Left ventricle myocardium superior (tissue), 1 donor: ENCODE measurements at regions not wholly inside any gene's neighbourhood (a gene's known extent, or its start where the extent isn't known, plus 50 kb on each side); places are given as distances from the start of the nearest gene placed in this dataset.
"Not testable (repeated sequence)": the region's sequence is repeated elsewhere in the genome, so short reads cannot be mapped to it uniquely, and the experiment has no call there.

ENCODE experiments used
- ATAC-seq: fragments of 200-7000 bp; cut with Tn5 transposase; one replicate; pipeline ENCODE4 v1.9.1; 2020; ENCODE audit warnings: mild to moderate bottlenecking, moderate library complexity
- DNase-seq: peaks from one replicate; pipeline ENCODE4 v3.0.0-alpha.2; 2020
- intact Hi-C: fragments of 100-400 bp; cut with micrococcal nuclease; formaldehyde crosslinking; loops from one replicate; pipeline ENCODE4 v1.11.0; 2022
- donor health status: DM: no; HTN: yes; CAD: no; lungs with severe emphysema.

GRCh38 chr3:177887475-177887874 lies 648.8 kb upstream of the KCNMB2 start:
- ATAC-seq: no peak
- intact Hi-C loops: no loop called here

GRCh38 chr3:177889161-177889560 lies 647.1 kb upstream of the KCNMB2 start:
- intact Hi-C loops: no loop called here

More at GRCh38 chr3:177887475-177887874, 648.8 kb upstream of the KCNMB2 start:
- no peak for DNase-seq

GRCh38 chr3:177889652-177890358 lies 646.4 kb upstream of the KCNMB2 start:
- ATAC-seq: no peak

More at GRCh38 chr3:177889161-177889560, 647.1 kb upstream of the KCNMB2 start:
- ATAC-seq: peak; percentile 57
- DNase-seq: no peak

GRCh38 chr3:177890359-177890683 lies 645.9 kb upstream of the KCNMB2 start:
- intact Hi-C loops: no loop called here
- ATAC-seq: no peak
- no peak for DNase-seq

More at GRCh38 chr3:177889652-177890358, 646.4 kb upstream of the KCNMB2 start:
- intact Hi-C loops: no loop called here
- DNase-seq: no peak

- DNase-seq, intact Hi-C loops, ATAC-seq: not testable (repeated sequence)
Measured at GRCh38 chr3:177891569-177891968, 644.7 kb upstream of the KCNMB2 start.

- no peak for DNase-seq
- intact Hi-C loops: no loop called here
- ATAC-seq: peak; percentile 47
Measured at GRCh38 chr3:177893331-177893730, 642.9 kb upstream of the KCNMB2 start.

GRCh38 chr3:177894081-177894728 lies 642.0 kb upstream of the KCNMB2 start:
- intact Hi-C loops: no loop called here
- DNase-seq (no peak), ATAC-seq (no peak)

GRCh38 chr3:177898185-177898584 lies 638.1 kb upstream of the KCNMB2 start:
- intact Hi-C loops: no loop called here
- no peak for ATAC-seq

GRCh38 chr3:177899275-177900067 lies 636.8 kb upstream of the KCNMB2 start:
- intact Hi-C loops: no loop called here
- no peak for DNase-seq

More at GRCh38 chr3:177898185-177898584, 638.1 kb upstream of the KCNMB2 start:
- no peak for DNase-seq

GRCh38 chr3:177902876-177903275 lies 633.4 kb upstream of the KCNMB2 start:
- intact Hi-C loops: no loop called here
- DNase-seq: no peak
- no peak for ATAC-seq

More at GRCh38 chr3:177899275-177900067, 636.8 kb upstream of the KCNMB2 start:
- ATAC-seq: no peak

- no peak for DNase-seq
- intact Hi-C loops: no loop called here
- ATAC-seq: no peak
Measured at GRCh38 chr3:177904621-177905020, 631.6 kb upstream of the KCNMB2 start.

GRCh38 chr3:177905173-177906125 lies 630.8 kb upstream of the KCNMB2 start:
- peak; percentile 71 for ATAC-seq
- intact Hi-C loops: no loop called here
- DNase-seq: no peak

- ATAC-seq (peak; percentile 92), DNase-seq (no peak)
- intact Hi-C loops: no loop called here
Measured at GRCh38 chr3:177906126-177906511, 630.1 kb upstream of the KCNMB2 start.

- intact Hi-C loops: no loop called here
- ATAC-seq: no peak
- DNase-seq: no peak
Measured at GRCh38 chr3:177906578-177907229, 629.5 kb upstream of the KCNMB2 start.

- ATAC-seq, intact Hi-C loops, DNase-seq: not testable (repeated sequence)
Measured at GRCh38 chr3:177909530-177909929, 626.7 kb upstream of the KCNMB2 start.

- DNase-seq: no peak
- ATAC-seq: no peak
- intact Hi-C loops: no loop called here
Measured at GRCh38 chr3:177914224-177914623, 622.0 kb upstream of the KCNMB2 start.

GRCh38 chr3:177916461-177916860 lies 619.8 kb upstream of the KCNMB2 start:
- intact Hi-C loops: no loop called here
- ATAC-seq (no peak), DNase-seq (no peak)

GRCh38 chr3:177917234-177917861 lies 618.9 kb upstream of the KCNMB2 start:
- no peak for ATAC-seq
- intact Hi-C loops: no loop called here
- no peak for DNase-seq
